ENCODE measurements at regions not wholly inside any gene's neighbourhood (a gene's known extent, or its start where the extent isn't known, plus 50 kb on each side); places are given as distances from the start of the nearest gene placed in this dataset.

GRCh38 chr13:69124996-69125395 is 982.6 kb upstream of the ATXN8OS start:
- H3K36me3 ChIP-seq (replicated peaks), result no peaks in the 10 kb centered on the region
- DNase-seq (ENCODE audit: low spot score in 2 of 2), result no peak
- no peaks in the 10 kb centered on the region for H3K27me3 ChIP-seq (ENCODE audit: low read depth)
- H3K9me3 ChIP-seq, result no peaks in the 10 kb centered on the region
- H3K4me3 ChIP-seq, result no peak overlapping the region
- no peaks in the 10 kb centered on the region for H3K4me1 ChIP-seq
- in situ Hi-C loops (cut with MboI; ENCODE audit: low sequenced_read_pairs), result no loop called here

DNA sequence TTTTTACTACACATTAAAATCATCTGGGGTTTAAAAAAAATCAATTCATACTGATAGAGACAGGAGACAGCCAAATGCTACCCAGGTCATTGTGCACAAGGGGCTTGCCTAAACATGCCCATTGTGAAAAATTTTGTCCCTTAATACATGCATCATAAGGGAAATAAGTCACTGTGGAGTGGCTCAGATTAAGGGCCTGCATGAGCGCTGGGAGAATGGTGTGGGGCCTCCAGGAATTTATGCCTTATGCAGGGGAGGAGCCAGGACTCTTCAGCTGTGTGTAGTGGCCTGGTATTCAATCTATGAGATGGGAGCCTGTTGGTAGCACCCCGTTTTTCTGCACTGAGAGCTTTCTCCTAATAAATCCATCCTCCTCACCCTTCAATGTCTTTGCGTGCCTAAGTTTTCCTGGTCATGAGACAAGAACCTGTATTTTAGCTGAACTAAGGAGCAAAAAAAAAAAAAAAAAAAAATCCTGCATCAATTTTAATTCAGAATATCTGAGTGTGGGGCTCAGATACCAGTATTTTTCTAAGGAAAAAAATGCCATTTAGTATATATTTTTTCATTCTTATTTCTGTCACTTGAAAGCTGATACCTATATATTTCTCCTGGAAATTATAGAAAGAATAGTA is 997.6 kb upstream of the ATXN8OS start:
- Histone ChIP-seq H3K9me3 (no peaks in the 10 kb centered on the region), H3K4me3 (no peak overlapping the region), H3K36me3 (replicated peaks) (no peaks in the 10 kb centered on the region), H3K4me1 (no peaks in the 10 kb centered on the region), H3K27me3 (ENCODE audit: low read depth) (no peaks in the 10 kb centered on the region)
- in situ Hi-C loops (cut with MboI; ENCODE audit: low sequenced_read_pairs), result no loop called here
- peak in 1 of 2 experiments; percentile 23 for DNase-seq (ENCODE audit: low spot score in 2 of 2)

DNA sequence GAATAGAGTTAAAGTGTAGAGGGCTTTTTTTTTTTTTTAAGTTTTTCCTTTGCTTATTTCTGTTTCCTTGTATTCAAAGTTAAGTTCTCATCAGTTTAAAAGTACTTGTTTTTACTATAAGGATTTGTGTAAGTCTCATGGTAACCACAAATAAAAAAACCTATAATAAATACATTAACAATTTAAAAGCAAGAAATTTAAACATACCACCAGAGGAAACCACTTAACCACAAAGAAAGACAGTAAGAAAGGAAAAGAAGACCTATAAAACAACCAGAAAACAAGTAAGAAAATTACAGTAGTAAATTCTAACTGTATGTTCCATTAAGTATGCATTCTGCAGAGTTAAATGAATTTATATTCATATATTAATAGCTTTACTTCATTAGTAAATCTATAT is 999.1 kb upstream of the ATXN8OS start:
- no peaks in the 10 kb centered on the region for H3K36me3 ChIP-seq (replicated peaks)
- no peaks in the 10 kb centered on the region for H3K27me3 ChIP-seq (ENCODE audit: low read depth)
- no peaks in the 10 kb centered on the region for H3K9me3 ChIP-seq
- DNase-seq (ENCODE audit: low spot score in 2 of 2), result no peak
- no peak overlapping the region for H3K4me3 ChIP-seq
- in situ Hi-C loops (cut with MboI; ENCODE audit: low sequenced_read_pairs), result no loop called here
- no peaks in the 10 kb centered on the region for H3K4me1 ChIP-seq

GRCh38 chr13:69107436-69107835 is 1000.2 kb upstream of the ATXN8OS start:
- DNase-seq (ENCODE audit: low spot score in 2 of 2), result no peak
- Histone ChIP-seq H3K4me1 (no peaks in the 10 kb centered on the region), H3K27me3 (ENCODE audit: low read depth) (no peaks in the 10 kb centered on the region), H3K4me3 (no peak overlapping the region), H3K36me3 (replicated peaks) (no peaks in the 10 kb centered on the region), H3K9me3 (no peaks in the 10 kb centered on the region)
- in situ Hi-C loops (cut with MboI; ENCODE audit: low sequenced_read_pairs), result no loop called here

DNA sequence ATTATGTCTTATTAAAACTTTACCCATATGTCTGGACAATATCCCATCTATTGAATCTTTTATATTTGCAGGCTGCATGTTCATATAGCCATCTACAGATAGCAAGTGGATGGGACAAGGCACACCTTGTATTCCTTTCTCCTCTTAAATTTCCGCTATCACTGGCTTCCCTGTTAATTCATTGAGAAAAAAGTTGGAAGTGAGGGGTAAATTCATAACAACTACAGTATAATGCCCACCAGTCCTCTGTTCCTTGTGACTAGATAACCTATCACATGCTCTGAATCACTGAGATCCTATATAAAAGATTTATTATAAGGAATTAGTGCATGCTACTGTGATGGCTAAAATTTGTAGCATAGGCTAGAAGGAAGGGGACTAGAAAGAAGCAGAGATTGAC is 1005.8 kb upstream of the ATXN8OS start:
- H3K4me3 ChIP-seq, result no peak overlapping the region

GRCh38 chr13:69094485-69094884 is 1013.1 kb upstream of the ATXN8OS start:
- no peak overlapping the region for H3K4me3 ChIP-seq
- in situ Hi-C loops (cut with MboI; ENCODE audit: low sequenced_read_pairs), result no loop called here
- H3K9me3 ChIP-seq, result no peaks in the 10 kb centered on the region
- H3K27me3 ChIP-seq (ENCODE audit: low read depth), result no peaks in the 10 kb centered on the region
- no peak for DNase-seq (ENCODE audit: low spot score in 2 of 2)
- no peaks in the 10 kb centered on the region for H3K36me3 ChIP-seq (replicated peaks)
- no peaks in the 10 kb centered on the region for H3K4me1 ChIP-seq

More for the DNA sequence above, 1005.8 kb upstream of the ATXN8OS start:
- no peaks in the 10 kb centered on the region for H3K4me1 ChIP-seq
- H3K36me3 ChIP-seq (replicated peaks), result no peaks in the 10 kb centered on the region
- no peaks in the 10 kb centered on the region for H3K27me3 ChIP-seq (ENCODE audit: low read depth)
- DNase-seq (ENCODE audit: low spot score in 2 of 2), result no peak
- no peaks in the 10 kb centered on the region for H3K9me3 ChIP-seq
- in situ Hi-C loops (cut with MboI; ENCODE audit: low sequenced_read_pairs), result no loop called here

- Histone ChIP-seq H3K4me1 (no peaks in the 10 kb centered on the region), H3K4me3 (no peak overlapping the region), H3K9me3 (no peaks in the 10 kb centered on the region), H3K36me3 (replicated peaks) (no peaks in the 10 kb centered on the region), H3K27me3 (ENCODE audit: low read depth) (no peaks in the 10 kb centered on the region)
- in situ Hi-C loops (cut with MboI; ENCODE audit: low sequenced_read_pairs), result no loop called here
- no peak for DNase-seq (ENCODE audit: low spot score in 2 of 2)
Observed at GRCh38 chr13:69092615-69093322, 1014.9 kb upstream of the ATXN8OS start.

- no peaks in the 10 kb centered on the region for H3K36me3 ChIP-seq (replicated peaks)
- H3K4me1 ChIP-seq, result peaks cover 6% of the 10 kb centered on the region; the same call in 1 of the 2 replicates
- no peak overlapping the region for H3K4me3 ChIP-seq
- DNase-seq (ENCODE audit: low spot score in 2 of 2), result no peak
- H3K27me3 ChIP-seq (ENCODE audit: low read depth), result no peaks in the 10 kb centered on the region
- H3K9me3 ChIP-seq, result no peaks in the 10 kb centered on the region
- in situ Hi-C loops (cut with MboI; ENCODE audit: low sequenced_read_pairs), result no loop called here
Observed at GRCh38 chr13:69077267-69077666, 1030.4 kb upstream of the ATXN8OS start.

- DNase-seq (ENCODE audit: low spot score in 2 of 2), result no peak
- H3K9me3 ChIP-seq, result no peaks in the 10 kb centered on the region
- peaks cover 11% of the 10 kb centered on the region for H3K4me1 ChIP-seq
- H3K36me3 ChIP-seq (replicated peaks), result no peaks in the 10 kb centered on the region
- in situ Hi-C loops (cut with MboI; ENCODE audit: low sequenced_read_pairs), result no loop called here
- no peak overlapping the region for H3K4me3 ChIP-seq
- H3K27me3 ChIP-seq (ENCODE audit: low read depth), result no peaks in the 10 kb centered on the region
Observed at GRCh38 chr13:69069554-69070133, 1038.0 kb upstream of the ATXN8OS start.

DNA sequence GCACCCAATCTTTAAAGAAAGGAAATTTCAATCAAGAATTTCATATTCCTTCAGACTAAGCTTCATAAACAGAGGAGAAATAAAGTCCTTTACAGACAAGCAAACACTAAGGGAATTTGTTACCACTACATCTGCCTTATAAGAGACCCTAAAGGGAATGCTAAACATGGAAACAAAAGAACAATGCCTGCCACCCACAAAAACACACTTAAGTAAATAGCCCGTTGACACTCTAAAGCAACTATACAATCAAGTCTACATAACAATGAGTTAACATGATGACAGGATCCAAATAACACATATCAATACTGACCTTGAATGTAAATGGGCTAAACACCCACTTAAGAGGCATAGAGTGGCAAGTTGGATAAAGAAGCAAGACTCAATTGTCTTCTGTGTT is 1056.9 kb upstream of the ATXN8OS start:
- Histone ChIP-seq H3K4me1 (peaks cover 4% of the 10 kb centered on the region; the same call in 1 of the 2 replicates), H3K9me3 (peaks cover 15% of the 10 kb centered on the region), H3K36me3 (replicated peaks) (no peaks in the 10 kb centered on the region), H3K27me3 (ENCODE audit: low read depth) (no peaks in the 10 kb centered on the region), H3K4me3 (no peak overlapping the region)
- peak; percentile 14 to 66 for DNase-seq (ENCODE audit: low spot score in 2 of 2)
- in situ Hi-C loops (cut with MboI; ENCODE audit: low sequenced_read_pairs), result no loop called here

- no peak for DNase-seq (ENCODE audit: low spot score in 2 of 2)
- no peak overlapping the region for H3K4me3 ChIP-seq
- no peaks in the 10 kb centered on the region for H3K27me3 ChIP-seq (ENCODE audit: low read depth)
- H3K9me3 ChIP-seq, result peaks cover under 1% of the 10 kb centered on the region
- in situ Hi-C loops (cut with MboI; ENCODE audit: low sequenced_read_pairs), result no loop called here
- no peaks in the 10 kb centered on the region for H3K4me1 ChIP-seq
- no peaks in the 10 kb centered on the region for H3K36me3 ChIP-seq (replicated peaks)
Observed at GRCh38 chr13:69044629-69045028, 1063.0 kb upstream of the ATXN8OS start.

GRCh38 chr13:69040898-69041297 is 1066.7 kb upstream of the ATXN8OS start:
- no peaks in the 10 kb centered on the region for H3K9me3 ChIP-seq
- in situ Hi-C loops (cut with MboI; ENCODE audit: low sequenced_read_pairs), result no loop called here
- no peak for DNase-seq (ENCODE audit: low spot score in 2 of 2)

DNA sequence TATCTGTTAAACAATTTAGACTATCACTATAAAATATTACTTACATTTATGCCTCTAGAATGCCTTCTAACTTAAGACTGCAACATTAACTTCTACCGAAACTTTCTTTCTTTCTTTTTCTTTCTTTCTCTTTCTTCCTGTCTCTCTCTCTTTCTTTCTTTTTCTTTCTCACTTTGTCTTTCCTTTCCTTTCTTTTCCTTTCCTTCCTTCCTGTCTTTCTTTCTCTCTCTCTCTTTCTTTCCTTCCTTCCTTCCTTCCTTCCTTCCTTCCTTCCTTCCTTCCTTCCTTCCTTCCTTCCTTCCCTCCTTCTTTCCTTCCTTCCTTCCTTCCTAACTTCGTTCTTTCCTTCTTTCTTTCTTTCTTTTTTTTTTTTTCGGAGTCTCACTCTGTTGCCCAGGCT is 1071.9 kb upstream of the ATXN8OS start:
- in situ Hi-C loops (cut with MboI; ENCODE audit: low sequenced_read_pairs), result no loop called here

More at GRCh38 chr13:69040898-69041297, 1066.7 kb upstream of the ATXN8OS start:
- no peaks in the 10 kb centered on the region for H3K36me3 ChIP-seq (replicated peaks)
- H3K4me3 ChIP-seq, result no peak overlapping the region
- H3K27me3 ChIP-seq (ENCODE audit: low read depth), result no peaks in the 10 kb centered on the region
- no peaks in the 10 kb centered on the region for H3K4me1 ChIP-seq

DNA sequence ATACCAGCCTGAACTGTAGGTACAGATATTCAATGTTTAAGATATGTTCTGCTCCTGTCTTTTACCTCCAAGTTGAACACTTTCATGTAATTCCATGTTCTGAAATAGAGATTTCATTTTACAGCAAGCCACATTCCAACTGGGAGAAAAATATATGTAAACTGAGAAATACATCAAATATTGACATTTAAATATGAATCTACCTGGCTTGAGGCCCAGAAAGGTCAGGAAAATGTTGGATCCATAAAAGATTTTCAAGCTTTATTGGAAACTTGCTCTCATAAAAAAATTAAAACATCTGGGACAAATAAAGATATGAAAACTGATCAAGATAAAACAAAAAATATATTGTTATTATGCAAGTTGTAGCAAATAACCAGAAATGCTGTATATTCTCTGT is 1078.7 kb upstream of the ATXN8OS start:
- DNase-seq (ENCODE audit: low spot score in 2 of 2), result no peak
- no peak overlapping the region for H3K4me3 ChIP-seq
- no peaks in the 10 kb centered on the region for H3K36me3 ChIP-seq (replicated peaks)
- no peaks in the 10 kb centered on the region for H3K27me3 ChIP-seq (ENCODE audit: low read depth)
- H3K4me1 ChIP-seq, result no peaks in the 10 kb centered on the region
- H3K9me3 ChIP-seq, result no peaks in the 10 kb centered on the region
- in situ Hi-C loops (cut with MboI; ENCODE audit: low sequenced_read_pairs), result no loop called here

More for the DNA sequence above, 1071.9 kb upstream of the ATXN8OS start:
- H3K36me3 ChIP-seq (replicated peaks), result no peaks in the 10 kb centered on the region
- no peaks in the 10 kb centered on the region for H3K9me3 ChIP-seq
- no peaks in the 10 kb centered on the region for H3K4me1 ChIP-seq
- H3K27me3 ChIP-seq (ENCODE audit: low read depth), result no peaks in the 10 kb centered on the region
- no peak for DNase-seq (ENCODE audit: low spot score in 2 of 2)
- no peak overlapping the region for H3K4me3 ChIP-seq

All from HAP-1 (cell line).